SK-N-SH (cell line): ENCODE measurements at regions not wholly inside any gene's neighbourhood (a gene's known extent, or its start where the extent isn't known, plus 50 kb on each side); places are given as distances from the start of the nearest gene placed in this dataset.

ENCODE experiments used
- CTCF ChIA-PET: fragments of 300-600, 350-600 bp; formaldehyde crosslinking; extraction: SDS; loops from one replicate; lab custom pipeline; 2021; lab: Yijun Ruan, JAX
- POLR2A ChIA-PET: fragments of 350-600 bp; sonication (Branson Sonifier 250); formaldehyde crosslinking; extraction: SDS; loops from one replicate; lab custom pipeline; 2020; ENCODE audit warnings: antibody characterized with exemption, inconsistent platforms; lab: Yijun Ruan, JAX
- DNase-seq: peaks from one replicate; pipeline ENCODE4 v3.0.0; 2012
- H2AFZ ChIP-seq: fragments of 200-600 bp; sonication (generic); 2 replicates; pipeline ENCODE4 v1.8.1; 2016; ENCODE audit warnings: antibody characterized with exemption, mild to moderate bottlenecking, low read depth
- H3F3A ChIP-seq: fragments of 200-600 bp; sonication (generic); replicated peaks from 2 replicates; pipeline ENCODE3; 2016; ENCODE audit warnings: antibody characterized with exemption, mild to moderate bottlenecking; ENCODE audit not compliant: insufficient read depth
- H3K27ac ChIP-seq, 2 experiments: fragments of 200-500 bp in 1 of 2; fragments of 200-600 bp in 1 of 2; sonication (Bioruptor generic) in 1 of 2; sonication (generic), shearing (Covaris generic) in 1 of 2; 2 replicates each; pipeline versions ENCODE4 v1.5.1 to v1.6.1; 2014 to 2016; ENCODE audit warnings: low read depth in 2 of 2, inconsistent platforms in 1 of 2, low read length in 1 of 2, mild to moderate bottlenecking in 1 of 2, mixed read lengths in 1 of 2
- H3K27me3 ChIP-seq: fragments of 200-600 bp; sonication (generic), shearing (Covaris generic); 2 replicates; pipeline ENCODE4 v1.6.1; 2016; ENCODE audit warnings: mixed run types; ENCODE audit not compliant: insufficient read depth
- H3K36me3 ChIP-seq, 2 experiments: fragments of 200-500 bp in 1 of 2; fragments of 200-600 bp in 1 of 2; sonication (Bioruptor generic) in 1 of 2; sonication (generic) in 1 of 2; replicated peaks in 1 of 2; 2 replicates each; pipeline versions ENCODE3 to v1.5.1; 2014 to 2016; ENCODE audit warnings: low read length in 1 of 2, mild to moderate bottlenecking in 1 of 2; ENCODE audit not compliant: insufficient read depth in 2 of 2, control insufficient read depth in 1 of 2
- H3K4me1 ChIP-seq, 2 experiments: fragments of 200-500 bp in 1 of 2; fragments of 200-600 bp in 1 of 2; sonication (Bioruptor generic) in 1 of 2; sonication (generic), shearing (Covaris generic) in 1 of 2; 2 replicates each; pipeline versions ENCODE4 v1.5.1 to v1.6.1; 2014 to 2016; ENCODE audit warnings: low read depth in 1 of 2, low read length in 1 of 2, mixed run types in 1 of 2; ENCODE audit not compliant: insufficient read depth in 2 of 2, control insufficient read depth in 1 of 2
- H3K4me2 ChIP-seq: fragments of 200-600 bp; sonication (generic), shearing (Covaris generic); 2 replicates; pipeline ENCODE4 v1.6.1; 2017; ENCODE audit warnings: mixed run types
- H3K4me3 ChIP-seq, 2 experiments: fragments of 200-500 bp in 1 of 2; fragments of 200-600 bp in 1 of 2; sonication (Bioruptor generic) in 1 of 2; sonication (generic), shearing (Covaris generic) in 1 of 2; 2 replicates each; pipeline versions ENCODE4 v1.5.1 to v1.8.1; 2014 to 2016; ENCODE audit warnings: low read depth in 2 of 2, inconsistent platforms in 1 of 2, low read length in 1 of 2, mild to moderate bottlenecking in 1 of 2, mixed read lengths in 1 of 2, moderate library complexity in 1 of 2
- H3K79me2 ChIP-seq: fragments of 200-600 bp; sonication (generic); 2 replicates; pipeline ENCODE4 v1.8.1; 2017; ENCODE audit warnings: mild to moderate bottlenecking; ENCODE audit not compliant: insufficient read depth
- H3K9ac ChIP-seq: fragments of 200-600 bp; sonication (generic); 2 replicates; pipeline ENCODE4 v1.6.1; 2017; ENCODE audit warnings: mixed run types
- H3K9me2 ChIP-seq: fragments of 200-600 bp; sonication (generic); 2 replicates; pipeline ENCODE4 v1.6.1; 2017; ENCODE audit warnings: mixed run types
- H3K9me3 ChIP-seq: fragments of 200-600 bp; sonication (generic); 2 replicates; pipeline ENCODE4 v1.6.1; 2017; ENCODE audit warnings: mixed run types, mild to moderate bottlenecking, moderate library complexity
- H4K20me1 ChIP-seq: fragments of 200-600 bp; sonication (generic); 2 replicates; pipeline ENCODE4 v1.6.1; 2017; ENCODE audit warnings: mild to moderate bottlenecking, mixed run types; ENCODE audit not compliant: insufficient read depth
- ELF1 ChIP-seq: IDR thresholded peaks from 2 replicates; pipeline ENCODE4 v1.4.0; 2012
- EP300 ChIP-seq, 2 experiments: IDR thresholded peaks; 2 replicates each; pipeline versions ENCODE4 v1.4.0 to v1.6.1; 2012; ENCODE audit warnings: borderline replicate concordance in 1 of 2, low read depth in 1 of 2, low read length in 1 of 2
- FOXJ3 ChIP-seq: sonication (generic); formaldehyde crosslinking; IDR thresholded peaks from 2 replicates; pipeline ENCODE4 v1.5.1; 2020; ENCODE audit warnings: mild to moderate bottlenecking, missing genetic modification reagents
- MAX ChIP-seq: IDR thresholded peaks from 2 replicates; pipeline ENCODE4 v1.4.0; 2012; ENCODE audit warnings: low read depth
- RAD21 ChIP-seq: IDR thresholded peaks from 2 replicates; pipeline ENCODE4 v1.6.1; 2012; ENCODE audit warnings: mild to moderate bottlenecking, low read length
- SIN3A ChIP-seq: IDR thresholded peaks from 2 replicates; pipeline ENCODE4 v1.6.1; 2012; ENCODE audit warnings: low read depth, mild to moderate bottlenecking, low read length, moderate library complexity, borderline replicate concordance
- SMC3 ChIP-seq: IDR thresholded peaks from 2 replicates; pipeline ENCODE4 v1.6.1; 2012; ENCODE audit warnings: low read depth, low read length, improper control_type of control experiment
- TAF1 ChIP-seq: IDR thresholded peaks from 2 replicates; pipeline ENCODE4 v1.6.1; 2012; ENCODE audit warnings: low read depth, mild to moderate bottlenecking, low read length, moderate library complexity, borderline replicate concordance
- TCF12 ChIP-seq: IDR thresholded peaks from 2 replicates; pipeline ENCODE4 v1.4.0; 2012
- TEAD4 ChIP-seq: IDR thresholded peaks from 2 replicates; pipeline ENCODE4 v1.4.0; 2012; ENCODE audit warnings: mild to moderate bottlenecking, borderline replicate concordance; ENCODE audit not compliant: insufficient read depth
- USF1 ChIP-seq: IDR thresholded peaks from 2 replicates; pipeline ENCODE4 v1.4.0; 2012; ENCODE audit warnings: low read depth, borderline replicate concordance
- WGBS: methylation state at CpG from one replicate; pipeline ENCODE4 v1.1.6; 2017; ENCODE audit warnings: low lambda C conversion rate; 5-methylcytosine and 5-hydroxymethylcytosine counted together
- TF ChIP-seq, protein P1 (sequence below): IDR thresholded peaks from 2 replicates; pipeline ENCODE4 v1.4.0; 2012; ENCODE audit warnings: low read depth, borderline replicate concordance
- TF ChIP-seq, protein P2 (sequence below): IDR thresholded peaks from 2 replicates; pipeline ENCODE4 v1.6.1; 2012; ENCODE audit warnings: mild to moderate bottlenecking, low read depth, low read length, moderate library complexity
- TF ChIP-seq, protein P3 (sequence below): fragments of 150-350 bp; IDR thresholded peaks from 2 replicates; pipeline ENCODE4 v1.6.1; 2017; ENCODE audit warnings: antibody characterized with exemption, low read length, low read depth, borderline replicate concordance

GRCh38 chr3:135755330-135756105 lies 210.0 kb upstream of the PPP2R3A start:
- Histone ChIP-seq H3K4me3 (no peak overlapping the region), H3K9me3 (no peaks in the 10 kb centered on the region), H3F3A (no peaks in the 10 kb centered on the region), H3K27ac (no peak overlapping the region), H3K4me1 (no peaks in the 10 kb centered on the region), H2AFZ (no peak overlapping the region), H3K27me3 (no peaks in the 10 kb centered on the region), H4K20me1 (no peaks in the 10 kb centered on the region), H3K79me2 (no peaks in the 10 kb centered on the region), H3K4me2 (no peak overlapping the region), H3K9ac (no peak overlapping the region), H3K36me3 (no peaks in the 10 kb centered on the region), H3K9me2 (no peaks in the 10 kb centered on the region)
- CTCF ChIA-PET, result interaction anchor here (1.0 kb wide), 1 partner anchor 19 kb away, joined by 4 read pairs; no protein-coding TSS in a partner anchor
- WGBS, result 0% methylated on average over 2 of the region's 2 CpGs
- DNase-seq, result no peak
- TF ChIP-seq, protein P1, sequence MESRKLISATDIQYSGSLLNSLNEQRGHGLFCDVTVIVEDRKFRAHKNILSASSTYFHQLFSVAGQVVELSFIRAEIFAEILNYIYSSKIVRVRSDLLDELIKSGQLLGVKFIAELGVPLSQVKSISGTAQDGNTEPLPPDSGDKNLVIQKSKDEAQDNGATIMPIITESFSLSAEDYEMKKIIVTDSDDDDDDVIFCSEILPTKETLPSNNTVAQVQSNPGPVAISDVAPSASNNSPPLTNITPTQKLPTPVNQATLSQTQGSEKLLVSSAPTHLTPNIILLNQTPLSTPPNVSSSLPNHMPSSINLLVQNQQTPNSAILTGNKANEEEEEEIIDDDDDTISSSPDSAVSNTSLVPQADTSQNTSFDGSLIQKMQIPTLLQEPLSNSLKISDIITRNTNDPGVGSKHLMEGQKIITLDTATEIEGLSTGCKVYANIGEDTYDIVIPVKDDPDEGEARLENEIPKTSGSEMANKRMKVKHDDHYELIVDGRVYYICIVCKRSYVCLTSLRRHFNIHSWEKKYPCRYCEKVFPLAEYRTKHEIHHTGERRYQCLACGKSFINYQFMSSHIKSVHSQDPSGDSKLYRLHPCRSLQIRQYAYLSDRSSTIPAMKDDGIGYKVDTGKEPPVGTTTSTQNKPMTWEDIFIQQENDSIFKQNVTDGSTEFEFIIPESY, result no peak
- TF ChIP-seq, protein P2, sequence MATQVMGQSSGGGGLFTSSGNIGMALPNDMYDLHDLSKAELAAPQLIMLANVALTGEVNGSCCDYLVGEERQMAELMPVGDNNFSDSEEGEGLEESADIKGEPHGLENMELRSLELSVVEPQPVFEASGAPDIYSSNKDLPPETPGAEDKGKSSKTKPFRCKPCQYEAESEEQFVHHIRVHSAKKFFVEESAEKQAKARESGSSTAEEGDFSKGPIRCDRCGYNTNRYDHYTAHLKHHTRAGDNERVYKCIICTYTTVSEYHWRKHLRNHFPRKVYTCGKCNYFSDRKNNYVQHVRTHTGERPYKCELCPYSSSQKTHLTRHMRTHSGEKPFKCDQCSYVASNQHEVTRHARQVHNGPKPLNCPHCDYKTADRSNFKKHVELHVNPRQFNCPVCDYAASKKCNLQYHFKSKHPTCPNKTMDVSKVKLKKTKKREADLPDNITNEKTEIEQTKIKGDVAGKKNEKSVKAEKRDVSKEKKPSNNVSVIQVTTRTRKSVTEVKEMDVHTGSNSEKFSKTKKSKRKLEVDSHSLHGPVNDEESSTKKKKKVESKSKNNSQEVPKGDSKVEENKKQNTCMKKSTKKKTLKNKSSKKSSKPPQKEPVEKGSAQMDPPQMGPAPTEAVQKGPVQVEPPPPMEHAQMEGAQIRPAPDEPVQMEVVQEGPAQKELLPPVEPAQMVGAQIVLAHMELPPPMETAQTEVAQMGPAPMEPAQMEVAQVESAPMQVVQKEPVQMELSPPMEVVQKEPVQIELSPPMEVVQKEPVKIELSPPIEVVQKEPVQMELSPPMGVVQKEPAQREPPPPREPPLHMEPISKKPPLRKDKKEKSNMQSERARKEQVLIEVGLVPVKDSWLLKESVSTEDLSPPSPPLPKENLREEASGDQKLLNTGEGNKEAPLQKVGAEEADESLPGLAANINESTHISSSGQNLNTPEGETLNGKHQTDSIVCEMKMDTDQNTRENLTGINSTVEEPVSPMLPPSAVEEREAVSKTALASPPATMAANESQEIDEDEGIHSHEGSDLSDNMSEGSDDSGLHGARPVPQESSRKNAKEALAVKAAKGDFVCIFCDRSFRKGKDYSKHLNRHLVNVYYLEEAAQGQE, result no peak
- TF ChIP-seq SMC3 (no peak), TCF12 (no peak), USF1 (no peak), RAD21 (no peak)
- POLR2A ChIA-PET, result no interaction called here

- Histone ChIP-seq H3K36me3 (no peaks in the 10 kb centered on the region), H3K4me1 (no peaks in the 10 kb centered on the region), H3K4me3 (no peak overlapping the region), H3K79me2 (no peaks in the 10 kb centered on the region), H3K4me2 (no peak overlapping the region), H3K9ac (no peak overlapping the region), H3K27me3 (no peaks in the 10 kb centered on the region), H3K27ac (no peak overlapping the region), H3K9me3 (no peaks in the 10 kb centered on the region), H4K20me1 (no peaks in the 10 kb centered on the region), H3F3A (no peaks in the 10 kb centered on the region), H2AFZ (no peak overlapping the region), H3K9me2 (no peaks in the 10 kb centered on the region)
- ChIA-PET CTCF (interaction anchor here (1.0 kb wide), 1 partner anchor 20 kb away, joined by 4 read pairs; no protein-coding TSS in a partner anchor), POLR2A (no interaction called here)
- WGBS, result 18% methylated on average over 3 of the region's 3 CpGs
- DNase-seq, result no peak
- TF ChIP-seq, protein P1, result no peak
- TF ChIP-seq, protein P3, sequence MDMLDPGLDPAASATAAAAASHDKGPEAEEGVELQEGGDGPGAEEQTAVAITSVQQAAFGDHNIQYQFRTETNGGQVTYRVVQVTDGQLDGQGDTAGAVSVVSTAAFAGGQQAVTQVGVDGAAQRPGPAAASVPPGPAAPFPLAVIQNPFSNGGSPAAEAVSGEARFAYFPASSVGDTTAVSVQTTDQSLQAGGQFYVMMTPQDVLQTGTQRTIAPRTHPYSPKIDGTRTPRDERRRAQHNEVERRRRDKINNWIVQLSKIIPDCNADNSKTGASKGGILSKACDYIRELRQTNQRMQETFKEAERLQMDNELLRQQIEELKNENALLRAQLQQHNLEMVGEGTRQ, result no peak
- no peak for TF ChIP-seq MAX
- TF ChIP-seq FOXJ3 (CRISPR knock-in tag), result no peak
- TF ChIP-seq TEAD4, result no peak
- no peak for TF ChIP-seq ELF1
- no peak for TF ChIP-seq RAD21
- TF ChIP-seq TAF1, result no peak
- no peak for TF ChIP-seq EP300 (IDR thresholded peaks at IDR 0.05; ENCODE audit: borderline replicate concordance in 1 of 2, low read depth in 1 of 2, low read length in 1 of 2)
- TF ChIP-seq SIN3A, result no peak
These were observed 209.3 kb upstream of the PPP2R3A start for GRCh38 chr3:135756106-135756668.
